ENCODE measurements at regions not wholly inside any gene's neighbourhood (a gene's known extent, or its start where the extent isn't known, plus 50 kb on each side); places are given as distances from the start of the nearest gene placed in this dataset.

GRCh38 chrX:124605511-124605910, 259.1 kb downstream of the SH2D1A start:
- TF ChIP-seq POLR2A (IDR thresholded peaks at IDR 0.05) = no peak
- TF ChIP-seq CTCF (IDR thresholded peaks at IDR 0.05) = no peak
